Mononuclear cell (primary cell): ENCODE measurements at regions not wholly inside any gene's neighbourhood (a gene's known extent, or its start where the extent isn't known, plus 50 kb on each side); places are given as distances from the start of the nearest gene placed in this dataset.

Experiments used
- H3K27me3 ChIP-seq: 2 replicates; pipeline ENCODE4 v1.6.0; 2011; ENCODE audit warnings: low read length, control low read depth; ENCODE audit not compliant: insufficient read depth
- H3K4me1 ChIP-seq: 2 replicates; pipeline ENCODE4 v1.5.1; 2011; ENCODE audit warnings: mild to moderate bottlenecking, low read length, control low read depth; ENCODE audit not compliant: insufficient read depth
- H3K4me3 ChIP-seq: 2 replicates; pipeline ENCODE4 v1.5.1; 2011; ENCODE audit warnings: mild to moderate bottlenecking, low read length, moderate library complexity
- H3K9me3 ChIP-seq: 2 replicates; pipeline ENCODE4 v1.5.1; 2011; ENCODE audit warnings: low read depth, mild to moderate bottlenecking, control low read depth, low read length

- Histone ChIP-seq H3K9me3 (no peaks in the 10 kb centered on the region), H3K4me1 (no peaks in the 10 kb centered on the region), H3K27me3 (peaks cover 4% of the 10 kb centered on the region), H3K4me3 (no peak overlapping the region)
Measured at GRCh38 chr1:170219163-170219562, 73.4 kb downstream of the NTMT2 start.

- H3K4me1 ChIP-seq = no peaks in the 10 kb centered on the region
- H3K27me3 ChIP-seq = peaks cover 4% of the 10 kb centered on the region
- no peak overlapping the region for H3K4me3 ChIP-seq
- no peaks in the 10 kb centered on the region for H3K9me3 ChIP-seq
Measured at GRCh38 chr1:170221031-170221430, 75.3 kb downstream of the NTMT2 start.

GRCh38 chr1:170221495-170221894, 75.7 kb downstream of the NTMT2 start:
- Histone ChIP-seq H3K4me3 (no peak overlapping the region), H3K4me1 (no peaks in the 10 kb centered on the region), H3K9me3 (no peaks in the 10 kb centered on the region), H3K27me3 (peaks cover 4% of the 10 kb centered on the region)

- Histone ChIP-seq H3K4me3 (no peak overlapping the region), H3K27me3 (no peaks in the 10 kb centered on the region), H3K9me3 (no peaks in the 10 kb centered on the region), H3K4me1 (no peaks in the 10 kb centered on the region)
Measured at GRCh38 chr1:170224469-170224868, 78.7 kb downstream of the NTMT2 start.

- no peaks in the 10 kb centered on the region for H3K9me3 ChIP-seq
- H3K4me3 ChIP-seq = no peak overlapping the region
Measured at GRCh38 chr1:170225781-170226530, 80.2 kb downstream of the NTMT2 start.

GRCh38 chr1:170226767-170227166, 81.0 kb downstream of the NTMT2 start:
- Histone ChIP-seq H3K27me3 (no peaks in the 10 kb centered on the region), H3K4me1 (no peaks in the 10 kb centered on the region), H3K4me3 (no peak overlapping the region), H3K9me3 (no peaks in the 10 kb centered on the region)

More at GRCh38 chr1:170225781-170226530, 80.2 kb downstream of the NTMT2 start:
- no peaks in the 10 kb centered on the region for H3K4me1 ChIP-seq
- H3K27me3 ChIP-seq = no peaks in the 10 kb centered on the region

- Histone ChIP-seq H3K4me1 (no peaks in the 10 kb centered on the region), H3K9me3 (no peaks in the 10 kb centered on the region), H3K4me3 (no peak overlapping the region), H3K27me3 (no peaks in the 10 kb centered on the region)
Measured at GRCh38 chr1:170230323-170230722, 84.6 kb downstream of the NTMT2 start.

GRCh38 chr1:170231662-170232061, 85.9 kb downstream of the NTMT2 start:
- Histone ChIP-seq H3K4me1 (no peaks in the 10 kb centered on the region), H3K27me3 (no peaks in the 10 kb centered on the region), H3K9me3 (no peaks in the 10 kb centered on the region), H3K4me3 (no peak overlapping the region)

- H3K4me3 ChIP-seq = no peak overlapping the region
- H3K27me3 ChIP-seq = no peaks in the 10 kb centered on the region
- H3K9me3 ChIP-seq = no peaks in the 10 kb centered on the region
- no peaks in the 10 kb centered on the region for H3K4me1 ChIP-seq
Measured at GRCh38 chr1:170238704-170239391, 93.1 kb downstream of the NTMT2 start.

- Histone ChIP-seq H3K9me3 (no peaks in the 10 kb centered on the region), H3K27me3 (no peaks in the 10 kb centered on the region), H3K4me3 (no peak overlapping the region), H3K4me1 (no peaks in the 10 kb centered on the region)
Measured at GRCh38 chr1:170239445-170239844, 93.7 kb downstream of the NTMT2 start.

- no peak overlapping the region for H3K4me3 ChIP-seq
- no peaks in the 10 kb centered on the region for H3K27me3 ChIP-seq
- no peaks in the 10 kb centered on the region for H3K4me1 ChIP-seq
- H3K9me3 ChIP-seq = no peaks in the 10 kb centered on the region
Measured at GRCh38 chr1:170240409-170240808, 94.7 kb downstream of the NTMT2 start.

- no peaks in the 10 kb centered on the region for H3K9me3 ChIP-seq
- H3K4me3 ChIP-seq = no peak overlapping the region
- no peaks in the 10 kb centered on the region for H3K4me1 ChIP-seq
- no peaks in the 10 kb centered on the region for H3K27me3 ChIP-seq
Measured at GRCh38 chr1:170241266-170241851, 95.6 kb downstream of the NTMT2 start.

- no peaks in the 10 kb centered on the region for H3K27me3 ChIP-seq
- no peaks in the 10 kb centered on the region for H3K4me1 ChIP-seq
- no peaks in the 10 kb centered on the region for H3K9me3 ChIP-seq
- H3K4me3 ChIP-seq = no peak overlapping the region
Measured at GRCh38 chr1:170247751-170248521, 102.2 kb downstream of the NTMT2 start.

- Histone ChIP-seq H3K4me3 (no peak overlapping the region), H3K27me3 (no peaks in the 10 kb centered on the region), H3K9me3 (no peaks in the 10 kb centered on the region), H3K4me1 (no peaks in the 10 kb centered on the region)
Measured at GRCh38 chr1:170250531-170251276, 104.9 kb downstream of the NTMT2 start.
